Gastroesophageal sphincter (tissue), 3 donors: ENCODE measurements at regions not wholly inside any gene's neighbourhood (a gene's known extent, or its start where the extent isn't known, plus 50 kb on each side); places are given as distances from the start of the nearest gene placed in this dataset.

Source experiments
- CTCF ChIP-seq, 4 experiments: fragments of 200-600 bp in 2 of 4; fragments of 450-650 bp in 2 of 4; sonication (generic) in 1 of 4; IDR thresholded peaks; one replicate each; pipeline ENCODE4 v1.5.1; 2017 to 2019; ENCODE audit warnings: antibody characterized with exemption in 4 of 4, mild to moderate bottlenecking in 2 of 4, moderate library complexity in 2 of 4
- POLR2A ChIP-seq, 2 donors: fragments of 450-650 bp; IDR thresholded peaks; one replicate each; pipeline ENCODE4 v1.6.1; 2017; ENCODE audit warnings: antibody characterized with exemption in 2 of 2, mild to moderate bottlenecking in 2 of 2, moderate library complexity in 1 of 2
- POLR2AphosphoS5 ChIP-seq: sonication (generic); formaldehyde crosslinking; IDR thresholded peaks from one replicate; pipeline ENCODE4 v1.6.1; 2017; ENCODE audit warnings: antibody characterized with exemption

- TF ChIP-seq CTCF (IDR thresholded peaks at IDR 0.05) (no peak), POLR2A (IDR thresholded peaks at IDR 0.05) (no peak), POLR2AphosphoS5 (no peak)
Measured at GRCh38 chr10:118495499-118495898, 99.9 kb downstream of the PRLHR start.
